Esophagus muscularis mucosa (tissue), 4 donors: ENCODE measurements at regions not wholly inside any gene's neighbourhood (a gene's known extent, or its start where the extent isn't known, plus 50 kb on each side); places are given as distances from the start of the nearest gene placed in this dataset.

Source experiments
- CTCF ChIP-seq, 3 experiments: fragments of 200-600 bp in 2 of 3; fragments of 450-650 bp in 1 of 3; sonication (generic) in 2 of 3; IDR thresholded peaks; one replicate each; pipeline ENCODE4 v1.5.1; 2017 to 2019; ENCODE audit warnings: antibody characterized with exemption in 3 of 3, mild to moderate bottlenecking in 2 of 3, moderate library complexity in 1 of 3
- EP300 ChIP-seq: sonication (generic); formaldehyde crosslinking; IDR thresholded peaks from one replicate; pipeline ENCODE4 v1.6.1; 2017; ENCODE audit warnings: antibody characterized with exemption
- POLR2A ChIP-seq: fragments of 450-650 bp; IDR thresholded peaks from one replicate; pipeline ENCODE4 v1.6.1; 2017; ENCODE audit warnings: antibody characterized with exemption, moderate library complexity, mild to moderate bottlenecking, low read depth
- POLR2AphosphoS5 ChIP-seq, 2 donors: sonication (generic); formaldehyde crosslinking; IDR thresholded peaks; one replicate each; pipeline ENCODE4 v1.6.1; 2017; ENCODE audit warnings: antibody characterized with exemption in 2 of 2

- TF ChIP-seq CTCF (IDR thresholded peaks at IDR 0.05) (no peak), EP300 (no peak), POLR2A (no peak), POLR2AphosphoS5 (IDR thresholded peaks at IDR 0.05) (no peak)
These were observed 74.7 kb upstream of the KCNK2 start for GRCh38 chr1:215007880-215008279.
